CD4-positive, alpha-beta T cell (primary cell): ENCODE measurements at regions not wholly inside any gene's neighbourhood (a gene's known extent, or its start where the extent isn't known, plus 50 kb on each side); places are given as distances from the start of the nearest gene placed in this dataset.

Experiments
- ATAC-seq: fragments of 200-7000 bp; cut with Tn5 transposase; one replicate; pipeline ENCODE4 v1.10.0; 2022; ENCODE audit warnings: mild to moderate bottlenecking; ENCODE audit not compliant: poor library complexity
- CTCF ChIA-PET: fragments of 350-600 bp; sonication (Branson Sonifier 250); formaldehyde crosslinking; loops from one replicate; lab custom pipeline; 2021; ENCODE audit warnings: antibody characterized with exemption, inconsistent platforms; lab: Charles Lee
- POLR2A ChIA-PET: fragments of 350-600 bp; sonication (Branson Sonifier 250); formaldehyde crosslinking; loops from one replicate; lab custom pipeline; 2021; ENCODE audit warnings: antibody characterized with exemption, inconsistent platforms; lab: Charles Lee
- DNase-seq, 14 experiments: peaks; one replicate each; pipeline ENCODE4 v3.0.0-alpha.2; 2013 to 2020; ENCODE audit warnings: mixed read lengths in 2 of 14
- H3K27ac ChIP-seq, 2 donors: one replicate each; pipeline versions ENCODE4 v1.5.1 to v1.7.0; 2013; ENCODE audit warnings: low read length in 2 of 2, low read depth in 1 of 2, mild to moderate bottlenecking in 1 of 2
- H3K27me3 ChIP-seq, 2 experiments: 1 replicate in 1 of 2; 2 replicates in 1 of 2; pipeline versions ENCODE4 v1.6.1 to v1.7.0; 2013; ENCODE audit warnings: low read length in 2 of 2, control low read depth in 1 of 2, mild to moderate bottlenecking in 1 of 2, moderate library complexity in 1 of 2; ENCODE audit not compliant: insufficient read depth in 2 of 2, control insufficient read depth in 1 of 2
- H3K36me3 ChIP-seq: one replicate; pipeline ENCODE4 v1.6.1; 2013; ENCODE audit warnings: low read length, control low read depth; ENCODE audit not compliant: insufficient read depth
- H3K4me1 ChIP-seq: one replicate; pipeline ENCODE4 v1.6.1; 2013; ENCODE audit warnings: low read length, control low read depth; ENCODE audit not compliant: insufficient read depth
- H3K4me3 ChIP-seq: one replicate; pipeline ENCODE4 v1.5.1; 2013; ENCODE audit warnings: mild to moderate bottlenecking, low read length, moderate library complexity
- H3K9me3 ChIP-seq, 2 experiments: 1 replicate in 1 of 2; 2 replicates in 1 of 2; pipeline versions ENCODE4 v1.6.1 to v1.7.0; 2013; ENCODE audit warnings: low read length in 2 of 2, mild to moderate bottlenecking in 2 of 2, control low read depth in 1 of 2, moderate library complexity in 1 of 2; ENCODE audit not compliant: control insufficient read depth in 1 of 2, insufficient read depth in 1 of 2
- H3K27ac Mint-ChIP-seq: one replicate; pipeline ENCODE4 v1.8.0; 2020; ENCODE audit warnings: mixed read lengths
- H3K27me3 Mint-ChIP-seq: one replicate; pipeline ENCODE4 v1.8.0; 2021; ENCODE audit warnings: mixed read lengths
- H3K36me3 Mint-ChIP-seq: one replicate; pipeline ENCODE4 v1.8.0; 2021; ENCODE audit warnings: low read depth, mixed read lengths
- H3K4me1 Mint-ChIP-seq: one replicate; pipeline ENCODE4 v1.8.0; 2021; ENCODE audit warnings: low read depth, mixed read lengths
- H3K4me3 Mint-ChIP-seq: one replicate; pipeline ENCODE4 v1.8.0; 2020; ENCODE audit warnings: mild to moderate bottlenecking, mixed read lengths
- H3K9me3 Mint-ChIP-seq: one replicate; pipeline ENCODE4 v1.8.0; 2020; ENCODE audit warnings: mixed read lengths
- intact Hi-C, 2 experiments: fragments of 100-400 bp; cut with DNase I in 1 of 2; cut with micrococcal nuclease in 1 of 2; formaldehyde crosslinking; loops; one replicate each; pipeline versions ENCODE4 v1.15.1 to v1.9.0; 2023 to 2025; cut with DNase I, micrococcal nuclease
- TF ChIP-seq, protein P1 (sequence below): fragments of 200-600 bp; IDR thresholded peaks from one replicate; pipeline ENCODE4 v1.8.0; 2022; ENCODE audit warnings: antibody characterized with exemption, mild to moderate bottlenecking

- no peaks in the 10 kb centered on the region for H3K9me3 Mint-ChIP-seq
- H3K27me3 ChIP-seq = peaks cover 0 to 5% of the 10 kb centered on the region in 2 experiments
- H3K36me3 ChIP-seq = no peaks in the 10 kb centered on the region
- H3K27me3 Mint-ChIP-seq = peaks cover 11% of the 10 kb centered on the region
- H3K36me3 Mint-ChIP-seq = no peaks in the 10 kb centered on the region
- no peak for DNase-seq
- H3K4me3 Mint-ChIP-seq = no peak overlapping the region
- POLR2A ChIA-PET = no interaction called here
- no peak overlapping the region for H3K4me3 ChIP-seq
- H3K9me3 ChIP-seq = peaks cover 0 to 8% of the 10 kb centered on the region in 2 experiments
- intact Hi-C loops = no loop called here
- CTCF ChIA-PET = no interaction called here
- TF ChIP-seq, protein P1, sequence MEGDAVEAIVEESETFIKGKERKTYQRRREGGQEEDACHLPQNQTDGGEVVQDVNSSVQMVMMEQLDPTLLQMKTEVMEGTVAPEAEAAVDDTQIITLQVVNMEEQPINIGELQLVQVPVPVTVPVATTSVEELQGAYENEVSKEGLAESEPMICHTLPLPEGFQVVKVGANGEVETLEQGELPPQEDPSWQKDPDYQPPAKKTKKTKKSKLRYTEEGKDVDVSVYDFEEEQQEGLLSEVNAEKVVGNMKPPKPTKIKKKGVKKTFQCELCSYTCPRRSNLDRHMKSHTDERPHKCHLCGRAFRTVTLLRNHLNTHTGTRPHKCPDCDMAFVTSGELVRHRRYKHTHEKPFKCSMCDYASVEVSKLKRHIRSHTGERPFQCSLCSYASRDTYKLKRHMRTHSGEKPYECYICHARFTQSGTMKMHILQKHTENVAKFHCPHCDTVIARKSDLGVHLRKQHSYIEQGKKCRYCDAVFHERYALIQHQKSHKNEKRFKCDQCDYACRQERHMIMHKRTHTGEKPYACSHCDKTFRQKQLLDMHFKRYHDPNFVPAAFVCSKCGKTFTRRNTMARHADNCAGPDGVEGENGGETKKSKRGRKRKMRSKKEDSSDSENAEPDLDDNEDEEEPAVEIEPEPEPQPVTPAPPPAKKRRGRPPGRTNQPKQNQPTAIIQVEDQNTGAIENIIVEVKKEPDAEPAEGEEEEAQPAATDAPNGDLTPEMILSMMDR = no peak
- ATAC-seq = no peak
- H3K27ac ChIP-seq = no peak overlapping the region
- no peaks in the 10 kb centered on the region for H3K4me1 ChIP-seq
- no peak overlapping the region for H3K27ac Mint-ChIP-seq
- no peaks in the 10 kb centered on the region for H3K4me1 Mint-ChIP-seq
Observed at GRCh38 chr15:96123028-96123400, 207.5 kb upstream of the NR2F2 start.

DNA sequence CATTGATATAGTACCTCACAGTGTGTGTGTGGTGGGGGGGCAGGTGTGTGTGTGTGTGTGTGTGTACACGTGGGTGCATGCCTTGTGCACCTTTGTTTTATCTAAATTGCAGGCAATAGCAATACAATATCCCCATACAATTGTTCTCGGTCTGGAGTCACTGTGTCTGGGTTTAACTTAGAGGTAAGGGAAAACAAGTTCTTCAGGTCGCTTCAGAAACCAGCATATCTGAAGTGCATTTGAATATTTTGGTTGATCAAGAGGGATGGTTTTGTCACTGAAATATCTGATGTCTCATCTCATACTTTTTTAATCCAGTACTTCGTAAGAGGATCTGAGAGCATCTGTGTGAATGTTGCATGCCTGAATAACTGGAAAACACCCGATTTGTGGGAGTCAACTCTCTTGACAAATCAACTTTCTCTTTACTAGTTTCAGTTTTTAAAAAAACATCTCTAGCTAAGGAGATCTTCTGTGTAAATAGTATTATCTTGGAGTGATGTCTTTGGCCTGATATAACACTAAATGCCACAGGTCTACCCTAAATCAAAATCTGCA is 206.8 kb upstream of the NR2F2 start:
- DNase-seq (no peak), ATAC-seq (no peak)
- H3K9me3 ChIP-seq = peaks cover 0 to 8% of the 10 kb centered on the region in 2 experiments
- no peak overlapping the region for H3K27ac ChIP-seq
- H3K4me3 ChIP-seq = no peak overlapping the region
- H3K4me1 Mint-ChIP-seq = no peaks in the 10 kb centered on the region
- no peaks in the 10 kb centered on the region for H3K4me1 ChIP-seq
- ChIA-PET POLR2A (no interaction called here), CTCF (no interaction called here)
- no peaks in the 10 kb centered on the region for H3K36me3 ChIP-seq
- H3K27me3 ChIP-seq = peaks cover 0 to 5% of the 10 kb centered on the region in 2 experiments
- H3K27ac Mint-ChIP-seq = no peak overlapping the region
- no peaks in the 10 kb centered on the region for H3K9me3 Mint-ChIP-seq
- intact Hi-C loops = no loop called here
- H3K27me3 Mint-ChIP-seq = peaks cover 13% of the 10 kb centered on the region
- H3K36me3 Mint-ChIP-seq = no peaks in the 10 kb centered on the region
- no peak overlapping the region for H3K4me3 Mint-ChIP-seq
- TF ChIP-seq, protein P1 = no peak

GRCh38 chr15:96124436-96124835 is 206.1 kb upstream of the NR2F2 start:
- Histone ChIP-seq H3K4me1 (no peaks in the 10 kb centered on the region), H3K27ac (no peak overlapping the region), H3K9me3 (peaks cover 0 to 8% of the 10 kb centered on the region in 2 experiments), H3K27me3 (peaks cover 0 to 5% of the 10 kb centered on the region in 2 experiments), H3K4me3 (no peak overlapping the region), H3K36me3 (no peaks in the 10 kb centered on the region)
- H3K27ac Mint-ChIP-seq = no peak overlapping the region
- H3K4me3 Mint-ChIP-seq = no peak overlapping the region
- no peaks in the 10 kb centered on the region for H3K4me1 Mint-ChIP-seq
- TF ChIP-seq, protein P1 = no peak
- H3K27me3 Mint-ChIP-seq = peaks cover 13% of the 10 kb centered on the region
- ChIA-PET CTCF (no interaction called here), POLR2A (no interaction called here)
- DNase-seq (no peak), ATAC-seq (no peak)
- no peaks in the 10 kb centered on the region for H3K36me3 Mint-ChIP-seq
- intact Hi-C loops = no loop called here
- H3K9me3 Mint-ChIP-seq = no peaks in the 10 kb centered on the region
